ENCODE measurements at regions not wholly inside any gene's neighbourhood (a gene's known extent, or its start where the extent isn't known, plus 50 kb on each side); places are given as distances from the start of the nearest gene placed in this dataset.

GRCh38 chr4:35556387-35556786 lies 687.9 kb downstream of the ARAP2 start:
- no peak overlapping the region for H3K4me3 ChIP-seq (ENCODE audit: extremely low read depth in 1 of 4, insufficient read depth in 2 of 4, low read depth in 3 of 4, low read length in 4 of 4)
- H4K91ac ChIP-seq (replicated peaks; ENCODE audit: insufficient read length, low read length): no peak overlapping the region
- H4K20me1 ChIP-seq (replicated peaks in 1 of 2; ENCODE audit: control insufficient read depth in 1 of 2, insufficient read depth in 2 of 2, low read length in 2 of 2): no peaks in the 10 kb centered on the region
- no peaks in the 10 kb centered on the region for H3K27me3 ChIP-seq (replicated peaks in 1 of 4; ENCODE audit: control insufficient read depth in 3 of 4, extremely low read depth in 1 of 4, insufficient read depth in 3 of 4, low read length in 3 of 4)
- H2AK5ac ChIP-seq (ENCODE audit: low read depth, low read length): no peak overlapping the region
- ChIA-PET CTCF (ENCODE audit: partially characterized antibody) (no interaction called here), POLR2A (ENCODE audit: partially characterized antibody) (no interaction called here)
- 95% methylated on average over 1 of the region's 1 CpG; no CpG with 5 or more reads in 1 of the 2 experiments for WGBS, 2 experiments (ENCODE audit: extremely low coverage in 1 of 2, insufficient coverage in 1 of 2, insufficient read length in 1 of 2, insufficient replicate concordance in 2 of 2, low coverage in 1 of 2, low lambda C conversion rate in 2 of 2, missing lambda C conversion rate in 1 of 2)
- no peak overlapping the region for H3K56ac ChIP-seq (replicated peaks; ENCODE audit: insufficient read length, low read depth, low read length)
- no peak overlapping the region for H4K8ac ChIP-seq (ENCODE audit: extremely low read depth, insufficient read depth, low read length)
- H2BK20ac ChIP-seq (ENCODE audit: low read length): no peak overlapping the region
- H3K9ac ChIP-seq (replicated peaks in 1 of 4; ENCODE audit: extremely low read depth in 1 of 4, low read depth in 3 of 4, low read length in 3 of 4): no peak overlapping the region
- no peak overlapping the region for H3K4ac ChIP-seq (replicated peaks; ENCODE audit: insufficient read length, low read depth, low read length)
- DNase-seq (ENCODE audit: low read depth in 1 of 2, low spot score in 2 of 2): no peak
- H2BK5ac ChIP-seq (ENCODE audit: low read depth, low read length): no peak overlapping the region
- H2AFZ ChIP-seq (ENCODE audit: low read length): no peak overlapping the region
- no peak overlapping the region for H2BK120ac ChIP-seq (replicated peaks; ENCODE audit: low read depth, low read length)
- H3K4me2 ChIP-seq (ENCODE audit: insufficient read depth in 1 of 2, low read depth in 2 of 2, low read length in 2 of 2): no peak overlapping the region
- H2BK12ac ChIP-seq (ENCODE audit: low read depth, low read length): no peak overlapping the region
- H3K79me2 ChIP-seq (ENCODE audit: control insufficient read depth in 1 of 2, insufficient read depth in 2 of 2, low read length in 2 of 2): no peaks in the 10 kb centered on the region
- H3K79me1 ChIP-seq (ENCODE audit: low read depth, low read length): no peaks in the 10 kb centered on the region
- no peak overlapping the region for H3K27ac ChIP-seq (ENCODE audit: low read depth, low read length)
- no peaks in the 10 kb centered on the region; a peak in 1 of 8 replicates for H3K36me3 ChIP-seq (ENCODE audit: control insufficient read depth in 2 of 4, insufficient read depth in 4 of 4, low read length in 3 of 4)
- no peak overlapping the region for H3K14ac ChIP-seq (ENCODE audit: insufficient read length)
- no peak overlapping the region for H3K23ac ChIP-seq (ENCODE audit: insufficient read length)
- no peak for FAIRE-seq
- no peak overlapping the region for H4K5ac ChIP-seq (ENCODE audit: insufficient read length, low read depth, low read length)
- H3K4me1 ChIP-seq (replicated peaks in 1 of 4; ENCODE audit: control insufficient read depth in 3 of 4, insufficient read depth in 4 of 4, low read length in 3 of 4): no peaks in the 10 kb centered on the region
- H3K18ac ChIP-seq (ENCODE audit: extremely low read depth, low read length): no peak overlapping the region
- no peaks in the 10 kb centered on the region for H3K23me2 ChIP-seq (ENCODE audit: low read depth, low read length)
- H3K9me3 ChIP-seq (ENCODE audit: insufficient read depth in 2 of 2, low read depth in 1 of 2, low read length in 1 of 2): no peaks in the 10 kb centered on the region
- H2BK15ac ChIP-seq (ENCODE audit: low read length): no peak overlapping the region
- TF ChIP-seq GABPA (IDR thresholded peaks at IDR 0.05; ENCODE audit: borderline replicate concordance, insufficient read depth, low read length): no peak
- TF ChIP-seq ATF2 (IDR thresholded peaks at IDR 0.05; ENCODE audit: low read length): no peak
- TF ChIP-seq TAF7 (optimal IDR thresholded peaks at IDR 0.05; ENCODE audit: borderline replicate concordance, low read depth, low read length): no peak
- no peak for TF ChIP-seq SRF (IDR thresholded peaks at IDR 0.05; ENCODE audit: low read depth, low read length)
